Vagina (tissue), 2 donors: ENCODE measurements at regions not wholly inside any gene's neighbourhood (a gene's known extent, or its start where the extent isn't known, plus 50 kb on each side); places are given as distances from the start of the nearest gene placed in this dataset.
"Not testable (repeated sequence)": the region's sequence is repeated elsewhere in the genome, so short reads cannot be mapped to it uniquely, and the experiment has no call there.

Experiments
- DNase-seq, 2 donors: peaks; one replicate each; pipeline ENCODE4 v3.0.0-alpha.2; 2017; ENCODE audit errors: extremely low spot score in 2 of 2
- H3K27ac ChIP-seq: fragments of 200-600 bp; sonication (generic); one replicate; pipeline ENCODE4 v1.5.1; 2019
- H3K27me3 ChIP-seq: fragments of 200-600 bp; sonication (generic); one replicate; pipeline ENCODE4 v1.5.1; 2019
- H3K36me3 ChIP-seq, 2 donors: fragments of 200-600 bp; sonication (generic); one replicate each; pipeline ENCODE4 v1.5.1; 2017 to 2019
- H3K4me1 ChIP-seq: fragments of 200-600 bp; sonication (generic); one replicate; pipeline ENCODE4 v1.5.1; 2019
- H3K4me3 ChIP-seq, 2 donors: fragments of 200-600 bp; sonication (generic); 1 replicate in 1 of 2; 2 replicates in 1 of 2; pipeline ENCODE4 v1.5.1; 2016 to 2019
- H3K9me3 ChIP-seq: fragments of 200-600 bp; sonication (generic); one replicate; pipeline ENCODE4 v1.5.1; 2019
- POLR2A ChIP-seq, 2 donors: fragments of 450-650 bp; IDR thresholded peaks; one replicate each; pipeline ENCODE4 v1.6.1; 2017; ENCODE audit warnings: antibody characterized with exemption in 2 of 2, mild to moderate bottlenecking in 2 of 2, moderate library complexity in 2 of 2
- POLR2AphosphoS5 ChIP-seq, 2 donors: sonication (generic); formaldehyde crosslinking; IDR thresholded peaks; one replicate each; pipeline ENCODE4 v1.9.0; 2017; ENCODE audit warnings: antibody characterized with exemption in 2 of 2, mild to moderate bottlenecking in 2 of 2, low read depth in 1 of 2; ENCODE audit not compliant: insufficient read depth in 1 of 2
- intact Hi-C: fragments of 100-400 bp; cut with DNase I; formaldehyde crosslinking; loops from one replicate; pipeline ENCODE4 v1.15.1; 2023
- TF ChIP-seq, protein P1 (sequence below), 3 experiments: fragments of 450-650 bp in 2 of 3; fragments of 200-600 bp in 1 of 3; sonication (generic) in 1 of 3; IDR thresholded peaks; one replicate each; pipeline ENCODE4 v1.5.1; 2017 to 2019; ENCODE audit warnings: antibody characterized with exemption in 3 of 3, mild to moderate bottlenecking in 2 of 3, moderate library complexity in 2 of 3

DNA sequence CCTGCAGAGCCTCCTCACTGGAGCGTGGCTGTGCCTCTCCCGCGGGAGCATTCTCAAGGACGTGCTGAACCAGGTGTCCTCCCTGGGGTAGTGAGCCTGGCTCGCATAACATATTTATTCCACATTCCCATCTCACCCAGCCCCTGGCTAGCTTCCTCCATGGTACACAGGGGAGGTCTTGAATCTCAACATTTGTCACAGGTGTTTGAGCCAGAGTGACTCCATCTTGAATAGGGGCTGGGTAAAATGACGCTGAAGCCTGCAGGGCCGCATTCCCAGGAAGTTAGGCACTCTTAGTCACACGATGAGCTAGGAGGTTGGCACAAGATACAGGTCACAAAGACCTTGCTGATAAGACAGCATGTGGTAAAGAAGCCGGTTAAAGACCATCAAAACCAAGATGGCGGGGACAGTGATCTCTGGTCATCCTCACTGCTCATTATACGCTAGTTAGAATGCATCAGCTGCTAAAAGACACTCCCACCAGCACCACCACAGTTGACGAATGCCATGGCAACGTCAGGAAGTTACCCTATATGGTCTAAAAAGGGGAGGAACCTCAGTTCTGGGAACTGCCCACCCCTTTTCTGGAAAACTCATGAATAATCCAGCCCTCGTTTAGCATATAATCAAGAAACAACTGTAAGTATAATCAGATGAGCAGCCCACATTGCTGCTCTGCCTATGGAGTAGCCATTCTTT is 273.8 kb upstream of the IRX4 start:
- H3K9me3 ChIP-seq: no peaks in the 10 kb centered on the region
- no peaks in the 10 kb centered on the region for H3K36me3 ChIP-seq
- intact Hi-C loops: no loop called here
- DNase-seq: no peak
- no peak overlapping the region for H3K4me3 ChIP-seq
- H3K27ac ChIP-seq: no peak overlapping the region
- H3K4me1 ChIP-seq: no peaks in the 10 kb centered on the region
- no peaks in the 10 kb centered on the region for H3K27me3 ChIP-seq
- TF ChIP-seq POLR2AphosphoS5 (IDR thresholded peaks at IDR 0.05; ENCODE audit: insufficient read depth in 1 of 2, low read depth in 1 of 2) (no peak), POLR2A (IDR thresholded peaks at IDR 0.05) (no peak)
- TF ChIP-seq, protein P1, sequence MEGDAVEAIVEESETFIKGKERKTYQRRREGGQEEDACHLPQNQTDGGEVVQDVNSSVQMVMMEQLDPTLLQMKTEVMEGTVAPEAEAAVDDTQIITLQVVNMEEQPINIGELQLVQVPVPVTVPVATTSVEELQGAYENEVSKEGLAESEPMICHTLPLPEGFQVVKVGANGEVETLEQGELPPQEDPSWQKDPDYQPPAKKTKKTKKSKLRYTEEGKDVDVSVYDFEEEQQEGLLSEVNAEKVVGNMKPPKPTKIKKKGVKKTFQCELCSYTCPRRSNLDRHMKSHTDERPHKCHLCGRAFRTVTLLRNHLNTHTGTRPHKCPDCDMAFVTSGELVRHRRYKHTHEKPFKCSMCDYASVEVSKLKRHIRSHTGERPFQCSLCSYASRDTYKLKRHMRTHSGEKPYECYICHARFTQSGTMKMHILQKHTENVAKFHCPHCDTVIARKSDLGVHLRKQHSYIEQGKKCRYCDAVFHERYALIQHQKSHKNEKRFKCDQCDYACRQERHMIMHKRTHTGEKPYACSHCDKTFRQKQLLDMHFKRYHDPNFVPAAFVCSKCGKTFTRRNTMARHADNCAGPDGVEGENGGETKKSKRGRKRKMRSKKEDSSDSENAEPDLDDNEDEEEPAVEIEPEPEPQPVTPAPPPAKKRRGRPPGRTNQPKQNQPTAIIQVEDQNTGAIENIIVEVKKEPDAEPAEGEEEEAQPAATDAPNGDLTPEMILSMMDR (IDR thresholded peaks at IDR 0.05): no peak

DNA sequence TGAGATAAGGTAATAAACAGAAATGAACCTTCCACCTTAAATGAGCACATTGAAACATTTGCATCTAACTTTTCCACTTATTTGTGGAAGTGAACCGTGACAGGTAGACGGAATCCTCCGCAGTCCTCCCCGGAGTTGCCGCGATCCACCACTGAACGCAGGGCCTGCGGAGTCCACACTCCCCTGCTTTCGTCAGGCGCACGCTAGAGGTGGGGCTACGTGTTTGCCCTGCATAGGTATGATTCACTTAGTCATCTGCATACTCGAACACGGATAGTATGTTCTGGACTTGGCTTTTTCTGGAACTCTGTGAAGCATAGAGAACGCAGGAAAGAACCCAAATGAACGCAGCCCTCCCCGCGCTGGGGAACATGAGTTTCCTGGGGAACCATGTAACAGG is 272.8 kb upstream of the IRX4 start:
- Histone ChIP-seq H3K27ac (no peak overlapping the region), H3K36me3 (no peaks in the 10 kb centered on the region), H3K4me1 (no peaks in the 10 kb centered on the region), H3K9me3 (no peaks in the 10 kb centered on the region), H3K4me3 (no peak overlapping the region), H3K27me3 (no peaks in the 10 kb centered on the region)
- no peak for DNase-seq
- intact Hi-C loops: no loop called here
- TF ChIP-seq, protein P1 (IDR thresholded peaks at IDR 0.05): no peak
- TF ChIP-seq POLR2AphosphoS5 (IDR thresholded peaks at IDR 0.05; ENCODE audit: insufficient read depth in 1 of 2, low read depth in 1 of 2) (no peak), POLR2A (IDR thresholded peaks at IDR 0.05) (no peak)

DNA sequence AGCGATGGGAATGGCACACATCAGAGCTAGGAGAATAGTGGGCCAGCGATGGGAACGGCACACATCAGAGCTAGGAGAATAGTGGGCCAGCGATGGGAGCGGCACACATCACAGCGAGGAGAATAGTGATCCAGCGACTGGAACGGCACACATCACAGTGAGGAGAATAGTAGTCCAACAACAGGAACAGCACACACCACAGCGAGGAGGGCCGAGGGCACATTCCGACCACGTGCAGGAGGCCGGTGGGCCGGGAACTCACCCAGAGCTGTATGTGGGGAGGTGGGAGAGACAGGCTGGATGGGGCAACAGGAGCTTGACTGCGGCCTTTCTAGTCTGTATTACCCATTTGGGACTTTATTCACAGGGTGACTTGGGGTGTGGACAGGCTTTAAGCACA is 271.1 kb upstream of the IRX4 start:
- Histone ChIP-seq H3K4me3 (no peak overlapping the region), H3K27me3 (no peaks in the 10 kb centered on the region), H3K27ac (no peak overlapping the region), H3K4me1 (no peaks in the 10 kb centered on the region), H3K36me3 (no peaks in the 10 kb centered on the region), H3K9me3 (no peaks in the 10 kb centered on the region)
- TF ChIP-seq, protein P1 (IDR thresholded peaks at IDR 0.05): no peak
- TF ChIP-seq POLR2A (IDR thresholded peaks at IDR 0.05) (no peak), POLR2AphosphoS5 (IDR thresholded peaks at IDR 0.05; ENCODE audit: insufficient read depth in 1 of 2, low read depth in 1 of 2) (no peak)
- intact Hi-C loops: no loop called here
- DNase-seq: no peak

DNA sequence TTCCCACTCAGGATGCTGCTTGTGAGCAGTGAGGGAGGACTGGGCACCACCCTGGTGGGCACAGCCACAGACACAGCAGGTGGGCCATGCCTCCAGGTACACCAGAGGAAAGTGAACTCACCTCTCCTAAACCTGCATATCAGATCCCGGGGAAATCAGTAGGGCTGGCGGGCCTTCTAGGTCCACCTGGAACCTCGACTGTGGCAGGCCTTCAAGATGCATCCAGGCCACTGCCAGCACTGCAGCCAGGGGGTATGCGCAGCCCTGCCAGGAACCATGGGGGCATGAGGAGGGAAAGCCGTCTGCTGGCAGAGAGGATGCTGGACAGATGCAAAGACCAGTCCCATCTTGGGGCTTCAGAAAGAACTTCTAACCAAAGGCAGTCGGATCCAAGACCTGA is 270.6 kb upstream of the IRX4 start:
- Histone ChIP-seq H3K36me3 (no peaks in the 10 kb centered on the region), H3K9me3 (no peaks in the 10 kb centered on the region), H3K4me3 (no peak overlapping the region), H3K27ac (no peak overlapping the region), H3K4me1 (no peaks in the 10 kb centered on the region), H3K27me3 (no peaks in the 10 kb centered on the region)
- no peak for DNase-seq
- TF ChIP-seq, protein P1 (IDR thresholded peaks at IDR 0.05): no peak
- TF ChIP-seq POLR2AphosphoS5 (IDR thresholded peaks at IDR 0.05; ENCODE audit: insufficient read depth in 1 of 2, low read depth in 1 of 2) (no peak), POLR2A (IDR thresholded peaks at IDR 0.05) (no peak)
- intact Hi-C loops: no loop called here

DNA sequence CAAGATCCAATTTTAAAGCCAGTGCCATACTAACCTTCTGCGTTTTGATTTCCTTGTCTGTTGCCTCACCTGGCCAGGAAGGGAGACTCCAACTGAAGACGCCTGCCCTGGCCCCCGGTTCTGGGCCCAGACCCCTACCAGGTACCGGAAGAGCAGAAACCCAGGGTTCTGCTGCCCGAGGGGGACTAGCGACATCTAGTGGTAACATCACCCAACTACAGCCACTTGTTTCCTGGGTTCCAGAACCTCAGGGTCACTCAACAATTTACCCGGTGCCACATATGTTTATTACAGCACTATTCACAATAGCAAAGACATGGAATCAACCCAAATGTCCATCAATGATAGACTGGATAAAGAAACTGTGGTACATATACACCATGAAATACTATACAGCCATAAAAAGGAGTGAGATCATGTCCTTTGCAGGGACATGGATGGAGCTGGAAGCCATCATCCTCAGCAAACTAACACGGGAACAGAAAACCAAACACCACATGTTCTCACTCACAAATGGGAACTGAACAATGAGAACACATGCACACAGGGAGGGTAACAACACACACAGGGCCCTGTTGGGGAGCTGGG is 268.7 kb upstream of the IRX4 start:
- H3K4me3 ChIP-seq, intact Hi-C loops, H3K36me3 ChIP-seq, H3K27ac ChIP-seq, H3K27me3 ChIP-seq, H3K9me3 ChIP-seq, DNase-seq, H3K4me1 ChIP-seq: not testable (repeated sequence)
- TF ChIP-seq, protein P1 (IDR thresholded peaks at IDR 0.05): peak; percentile 26 to 51 (median 37)
